HEK293 (cell line): ENCODE measurements at regions not wholly inside any gene's neighbourhood (a gene's known extent, or its start where the extent isn't known, plus 50 kb on each side); places are given as distances from the start of the nearest gene placed in this dataset.

Experiments
- KLF7 ChIP-seq: fragments of 450-650 bp; formaldehyde crosslinking; IDR thresholded peaks from 2 replicates; pipeline ENCODE4 v1.5.1; 2016; ENCODE audit warnings: missing biosample characterization, missing genetic modification characterization, borderline replicate concordance
- ZNF488 ChIP-seq: fragments of 450-650 bp; formaldehyde crosslinking; IDR thresholded peaks from 2 replicates; pipeline ENCODE4 v1.5.1; 2016; ENCODE audit warnings: missing biosample characterization, missing genetic modification characterization
- ZNF501 ChIP-seq: fragments of 450-650 bp; formaldehyde crosslinking; IDR thresholded peaks from 2 replicates; pipeline ENCODE4 v1.5.1; 2016; ENCODE audit warnings: missing biosample characterization, missing genetic modification characterization

- TF ChIP-seq ZNF501 (tag by site-specific recombination): no peak
- TF ChIP-seq ZNF488: no peak
- TF ChIP-seq KLF7 (tag by site-specific recombination): no peak
Observed at GRCh38 chr5:93161661-93162654, 419.1 kb downstream of the NR2F1-AS1 start.
